Peyer's patch (tissue), 4 donors: ENCODE measurements at regions not wholly inside any gene's neighbourhood (a gene's known extent, or its start where the extent isn't known, plus 50 kb on each side); places are given as distances from the start of the nearest gene placed in this dataset.

Experiments
- POLR2A ChIP-seq, 2 donors: fragments of 450-650 bp; IDR thresholded peaks; one replicate each; pipeline ENCODE4 v1.5.1; 2017; ENCODE audit warnings: antibody characterized with exemption in 2 of 2, mild to moderate bottlenecking in 2 of 2, moderate library complexity in 2 of 2
- TF ChIP-seq, protein P1 (sequence below), 6 experiments: fragments of 450-650 bp in 4 of 6; fragments of 200-600 bp in 2 of 6; sonication (generic) in 1 of 6; IDR thresholded peaks; one replicate each; pipeline ENCODE4 v1.5.1; 2017 to 2019; ENCODE audit warnings: antibody characterized with exemption in 6 of 6, mild to moderate bottlenecking in 3 of 6, moderate library complexity in 1 of 6

DNA sequence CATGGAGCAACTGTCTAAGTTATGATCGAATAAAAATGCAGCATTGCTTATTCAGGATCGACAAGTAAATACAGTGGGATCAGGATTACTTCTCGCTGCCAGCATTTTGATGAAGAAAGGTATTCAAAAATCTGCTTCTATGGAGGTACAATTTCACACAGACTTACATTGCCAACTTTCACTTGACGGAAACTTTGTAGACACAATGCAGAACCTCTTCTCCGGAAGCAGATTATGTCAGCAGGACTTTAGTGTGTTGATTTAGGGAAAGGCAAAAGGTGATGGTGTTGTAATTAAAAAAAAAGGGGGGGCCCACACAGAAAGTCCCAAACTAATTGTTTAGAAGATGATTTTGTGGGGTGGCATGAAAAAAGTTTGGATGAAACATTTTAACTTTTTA is 462.4 kb upstream of the KLF6 start:
- TF ChIP-seq POLR2A (IDR thresholded peaks at IDR 0.05) = no peak
- TF ChIP-seq, protein P1, sequence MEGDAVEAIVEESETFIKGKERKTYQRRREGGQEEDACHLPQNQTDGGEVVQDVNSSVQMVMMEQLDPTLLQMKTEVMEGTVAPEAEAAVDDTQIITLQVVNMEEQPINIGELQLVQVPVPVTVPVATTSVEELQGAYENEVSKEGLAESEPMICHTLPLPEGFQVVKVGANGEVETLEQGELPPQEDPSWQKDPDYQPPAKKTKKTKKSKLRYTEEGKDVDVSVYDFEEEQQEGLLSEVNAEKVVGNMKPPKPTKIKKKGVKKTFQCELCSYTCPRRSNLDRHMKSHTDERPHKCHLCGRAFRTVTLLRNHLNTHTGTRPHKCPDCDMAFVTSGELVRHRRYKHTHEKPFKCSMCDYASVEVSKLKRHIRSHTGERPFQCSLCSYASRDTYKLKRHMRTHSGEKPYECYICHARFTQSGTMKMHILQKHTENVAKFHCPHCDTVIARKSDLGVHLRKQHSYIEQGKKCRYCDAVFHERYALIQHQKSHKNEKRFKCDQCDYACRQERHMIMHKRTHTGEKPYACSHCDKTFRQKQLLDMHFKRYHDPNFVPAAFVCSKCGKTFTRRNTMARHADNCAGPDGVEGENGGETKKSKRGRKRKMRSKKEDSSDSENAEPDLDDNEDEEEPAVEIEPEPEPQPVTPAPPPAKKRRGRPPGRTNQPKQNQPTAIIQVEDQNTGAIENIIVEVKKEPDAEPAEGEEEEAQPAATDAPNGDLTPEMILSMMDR (IDR thresholded peaks at IDR 0.05) = no peak
